Lung (tissue), 11 donors: ENCODE measurements at regions not wholly inside any gene's neighbourhood (a gene's known extent, or its start where the extent isn't known, plus 50 kb on each side); places are given as distances from the start of the nearest gene placed in this dataset.

Source experiments
- ATAC-seq: fragments of 200-7000 bp; cut with Tn5 transposase; one replicate; pipeline ENCODE4 v1.9.1; 2020; ENCODE audit warnings: moderate number of reproducible peaks; ENCODE audit not compliant: insufficient read depth, low FRiP score
- DNase-seq, 3 donors: peaks; one replicate each; pipeline ENCODE4 v3.0.0-alpha.2; 2013 to 2017
- H3K27ac ChIP-seq, 2 donors: one replicate each; pipeline ENCODE4 v1.5.1; 2013; ENCODE audit warnings: mild to moderate bottlenecking in 2 of 2, moderate library complexity in 2 of 2, control low read depth in 1 of 2, inconsistent platforms in 1 of 2, low read depth in 1 of 2, low read length in 1 of 2
- H3K27me3 ChIP-seq, 3 donors: one replicate each; pipeline ENCODE4 v1.5.1; 2013; ENCODE audit warnings: low read length in 2 of 3; ENCODE audit not compliant: control insufficient read depth in 3 of 3, insufficient read depth in 3 of 3
- H3K36me3 ChIP-seq, 4 donors: one replicate each; pipeline ENCODE4 v1.5.1; 2013; ENCODE audit warnings: low read length in 4 of 4, mild to moderate bottlenecking in 1 of 4, moderate library complexity in 1 of 4; ENCODE audit not compliant: control insufficient read depth in 4 of 4, insufficient read depth in 4 of 4
- H3K4me1 ChIP-seq, 5 donors: one replicate each; pipeline ENCODE4 v1.5.1; 2013; ENCODE audit warnings: low read length in 5 of 5, mild to moderate bottlenecking in 2 of 5, moderate library complexity in 1 of 5; ENCODE audit not compliant: control insufficient read depth in 5 of 5, insufficient read depth in 5 of 5
- H3K4me3 ChIP-seq: one replicate; pipeline ENCODE4 v1.5.1; 2013; ENCODE audit warnings: mild to moderate bottlenecking, control low read depth, moderate library complexity
- H3K9ac ChIP-seq, 2 donors: one replicate each; pipeline ENCODE4 v1.5.1; 2013; ENCODE audit warnings: low read length in 2 of 2, control low read depth in 1 of 2; ENCODE audit not compliant: insufficient read depth in 1 of 2
- H3K9me3 ChIP-seq, 4 donors: one replicate each; pipeline ENCODE4 v1.5.1; 2013; ENCODE audit warnings: low read length in 3 of 4, mild to moderate bottlenecking in 1 of 4, moderate library complexity in 1 of 4; ENCODE audit not compliant: control insufficient read depth in 4 of 4, insufficient read depth in 3 of 4
- CTCF ChIP-seq: IDR thresholded peaks from 2 replicates; pipeline ENCODE4 v1.5.1; 2012; ENCODE audit warnings: mild to moderate bottlenecking; ENCODE audit errors: control extremely low read depth, extremely low read depth
- WGBS, 2 donors: extraction: QIAGEN DNeasy Blood & Tissue Kit; methylation state at CpG; one replicate each; pipeline ENCODE4 v1.1.7; 2013; 5-methylcytosine and 5-hydroxymethylcytosine counted together
- donor health status: control.
- donor health status: control.
- donor health status: Bipolar disorder and iron deficiency.
- donor health status: healthy.
- donor health status: DM: yes; HTN: yes; CAD: no.

GRCh38 chr3:66144568-66145407 lies 76.0 kb upstream of the SLC25A26 start:
- Histone ChIP-seq H3K9ac (no peak overlapping the region), H3K4me3 (no peak overlapping the region), H3K9me3 (no peaks in the 10 kb centered on the region), H3K27me3 (peaks cover 0 to 2% (median 0%) of the 10 kb centered on the region in 3 donors), H3K36me3 (no peaks in the 10 kb centered on the region), H3K4me1 (peaks cover 0 to 9% (median 0%) of the 10 kb centered on the region in 5 donors), H3K27ac (no peak overlapping the region)
- 84 to 89% methylated on average over 7 of the region's 7 CpGs for WGBS, 2 donors
- no peak for ATAC-seq
- no peak for TF ChIP-seq CTCF
- DNase-seq, result no peak

- H3K27ac ChIP-seq, result no peak overlapping the region
- ATAC-seq, result no peak
Measured at GRCh38 chr3:66142079-66142478, 78.7 kb upstream of the SLC25A26 start.

GRCh38 chr3:66140743-66141372 lies 79.9 kb upstream of the SLC25A26 start:
- H3K4me3 ChIP-seq, result no peak overlapping the region
- WGBS, 2 donors, result 78 to 87% methylated on average over 7 of the region's 7 CpGs
- no peak for TF ChIP-seq CTCF
- ATAC-seq (no peak), DNase-seq (peak in 2 of 3 donors; percentile 4 to 26)
- no peaks in the 10 kb centered on the region for H3K9me3 ChIP-seq
- H3K4me1 ChIP-seq, result peaks cover 0 to 13% (median 0%) of the 10 kb centered on the region in 5 donors
- no peak overlapping the region for H3K27ac ChIP-seq
- peaks cover 0 to 2% (median 0%) of the 10 kb centered on the region in 3 donors for H3K27me3 ChIP-seq
- no peak overlapping the region for H3K9ac ChIP-seq
- no peaks in the 10 kb centered on the region for H3K36me3 ChIP-seq

More at GRCh38 chr3:66142079-66142478, 78.7 kb upstream of the SLC25A26 start:
- no peak for TF ChIP-seq CTCF
- Histone ChIP-seq H3K36me3 (no peaks in the 10 kb centered on the region), H3K4me1 (peaks cover 0 to 13% (median 0%) of the 10 kb centered on the region in 5 donors), H3K4me3 (no peak overlapping the region), H3K9me3 (no peaks in the 10 kb centered on the region), H3K9ac (no peak overlapping the region), H3K27me3 (peaks cover 0 to 2% (median 0%) of the 10 kb centered on the region in 3 donors)
- no peak for DNase-seq
- 95 to 98% methylated on average over 1 of the region's 1 CpG for WGBS, 2 donors
